Upper lobe of left lung (tissue), 6 donors: ENCODE measurements at regions not wholly inside any gene's neighbourhood (a gene's known extent, or its start where the extent isn't known, plus 50 kb on each side); places are given as distances from the start of the nearest gene placed in this dataset.

Experiments used
- ATAC-seq, 2 donors: fragments of 200-7000 bp; cut with Tn5 transposase; one replicate each; pipeline ENCODE4 v1.9.1; 2022; ENCODE audit warnings: mild to moderate bottlenecking in 2 of 2, moderate library complexity in 2 of 2; ENCODE audit not compliant: low FRiP score in 2 of 2
- DNase-seq, 2 donors: peaks; one replicate each; pipeline ENCODE4 v3.0.0-alpha.2; 2019 to 2020
- H3K27ac ChIP-seq, 4 donors: fragments of 200-600 bp; sonication (generic); one replicate each; pipeline ENCODE4 v1.5.1; 2016 to 2019
- H3K27me3 ChIP-seq, 4 donors: fragments of 200-600 bp; sonication (generic); one replicate each; pipeline ENCODE4 v1.5.1; 2017 to 2019
- H3K36me3 ChIP-seq, 4 donors: fragments of 200-600 bp; sonication (generic); one replicate each; pipeline ENCODE4 v1.5.1; 2016 to 2019
- H3K4me1 ChIP-seq, 4 donors: fragments of 200-600 bp; sonication (generic); one replicate each; pipeline ENCODE4 v1.5.1; 2018 to 2019
- H3K4me3 ChIP-seq, 4 donors: fragments of 200-600 bp; sonication (generic); one replicate each; pipeline ENCODE4 v1.5.1; 2017 to 2019; ENCODE audit warnings: mild to moderate bottlenecking in 2 of 4, moderate library complexity in 1 of 4
- H3K9me3 ChIP-seq, 4 donors: fragments of 200-600 bp; sonication (generic); one replicate each; pipeline ENCODE4 v1.5.1; 2018 to 2019
- EP300 ChIP-seq, 4 donors: sonication (generic); formaldehyde crosslinking; IDR thresholded peaks; one replicate each; pipeline ENCODE4 v1.5.1; 2017; ENCODE audit warnings: antibody characterized with exemption in 4 of 4, control low read depth in 2 of 4
- POLR2A ChIP-seq, 4 donors: fragments of 450-650 bp; IDR thresholded peaks; one replicate each; pipeline ENCODE4 v1.5.1; 2016 to 2017; ENCODE audit warnings: antibody characterized with exemption in 4 of 4, mild to moderate bottlenecking in 2 of 4
- POLR2AphosphoS5 ChIP-seq, 2 donors: sonication (generic); formaldehyde crosslinking; IDR thresholded peaks; one replicate each; pipeline ENCODE4 v1.5.1; 2017; ENCODE audit warnings: antibody characterized with exemption in 2 of 2
- WGBS, 2 donors: methylation state at CpG; one replicate each; pipeline ENCODE4 v1.1.5; 2017 to 2018; 5-methylcytosine and 5-hydroxymethylcytosine counted together
- TF ChIP-seq, protein P1 (sequence below), 6 experiments: fragments of 450-650 bp in 4 of 6; fragments of 200-600 bp in 2 of 6; sonication (generic) in 2 of 6; IDR thresholded peaks; one replicate each; pipeline ENCODE4 v1.5.1; 2016 to 2019; ENCODE audit warnings: antibody characterized with exemption in 6 of 6
- donor health status: DM: no; HTN: no; CAD: no; lungs with moderate emphysema.
- donor health status: DM: no; HTN: yes; CAD: no; lungs with severe emphysema.

DNA sequence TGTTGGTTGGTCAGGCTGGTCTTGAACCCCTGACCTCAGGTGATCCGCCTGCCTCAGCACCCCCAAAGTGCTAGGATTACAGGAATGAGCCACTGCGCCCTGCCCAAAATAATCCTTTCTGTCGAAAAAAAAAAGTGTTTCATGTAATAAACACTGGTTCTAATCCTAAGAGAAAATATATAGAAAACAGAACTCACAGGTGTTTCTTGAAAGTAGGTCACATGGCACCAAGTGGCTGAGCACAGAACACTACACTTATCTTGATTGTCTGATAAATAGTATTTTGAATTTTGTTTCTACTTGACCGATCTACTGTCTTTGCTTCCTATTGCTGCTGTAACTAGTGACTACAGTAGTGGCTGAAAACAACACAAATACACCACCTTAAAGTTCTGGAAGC is 87.6 kb upstream of the SOD1 start:
- 80 to 87% methylated on average over 4 of the region's 4 CpGs for WGBS, 2 donors
- H3K4me3 ChIP-seq = no peak overlapping the region

DNA sequence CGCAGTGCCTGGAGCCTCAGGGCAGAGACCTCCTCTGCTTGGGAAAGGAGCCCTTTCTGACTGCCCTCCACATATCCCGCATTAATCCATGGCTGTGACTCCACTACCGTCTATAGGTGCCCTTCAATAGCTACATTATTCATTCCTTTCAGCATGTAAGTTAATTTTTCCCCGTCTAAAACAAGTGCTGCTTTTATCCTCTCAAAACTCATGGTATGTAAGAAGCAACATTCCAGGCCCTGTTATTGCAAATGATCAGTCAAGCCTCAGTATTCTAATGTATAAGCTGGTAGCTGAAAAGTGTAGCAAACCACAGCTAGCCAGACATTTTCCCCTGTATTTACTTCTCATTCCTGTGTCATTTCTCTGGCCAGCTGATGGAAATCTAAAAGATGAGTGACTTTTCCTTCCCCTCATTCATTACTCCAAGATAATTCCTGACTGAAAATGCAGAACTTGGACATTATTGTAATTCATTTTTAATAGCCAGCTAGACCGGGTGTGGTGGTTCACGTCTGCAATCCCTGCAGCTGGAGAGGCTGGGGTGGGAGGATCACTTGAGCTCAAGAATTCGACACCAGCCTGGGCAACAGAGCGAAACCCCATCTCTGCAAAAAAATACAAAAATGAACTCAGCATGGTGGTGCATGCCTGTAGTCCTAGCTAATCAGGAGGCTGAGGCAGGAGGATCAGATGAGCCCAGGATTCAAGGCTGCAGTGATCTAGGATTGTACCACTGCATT is 88.5 kb upstream of the SOD1 start:
- Histone ChIP-seq H3K4me1 (no peaks in the 10 kb centered on the region), H3K9me3 (peaks cover 0 to 3% (median 0%) of the 10 kb centered on the region in 4 donors), H3K4me3 (no peak overlapping the region), H3K36me3 (no peaks in the 10 kb centered on the region), H3K27ac (no peak overlapping the region), H3K27me3 (no peaks in the 10 kb centered on the region)
- TF ChIP-seq POLR2A (IDR thresholded peaks at IDR 0.05) (no peak), EP300 (IDR thresholded peaks at IDR 0.05) (no peak), POLR2AphosphoS5 (IDR thresholded peaks at IDR 0.05) (no peak)
- TF ChIP-seq, protein P1, sequence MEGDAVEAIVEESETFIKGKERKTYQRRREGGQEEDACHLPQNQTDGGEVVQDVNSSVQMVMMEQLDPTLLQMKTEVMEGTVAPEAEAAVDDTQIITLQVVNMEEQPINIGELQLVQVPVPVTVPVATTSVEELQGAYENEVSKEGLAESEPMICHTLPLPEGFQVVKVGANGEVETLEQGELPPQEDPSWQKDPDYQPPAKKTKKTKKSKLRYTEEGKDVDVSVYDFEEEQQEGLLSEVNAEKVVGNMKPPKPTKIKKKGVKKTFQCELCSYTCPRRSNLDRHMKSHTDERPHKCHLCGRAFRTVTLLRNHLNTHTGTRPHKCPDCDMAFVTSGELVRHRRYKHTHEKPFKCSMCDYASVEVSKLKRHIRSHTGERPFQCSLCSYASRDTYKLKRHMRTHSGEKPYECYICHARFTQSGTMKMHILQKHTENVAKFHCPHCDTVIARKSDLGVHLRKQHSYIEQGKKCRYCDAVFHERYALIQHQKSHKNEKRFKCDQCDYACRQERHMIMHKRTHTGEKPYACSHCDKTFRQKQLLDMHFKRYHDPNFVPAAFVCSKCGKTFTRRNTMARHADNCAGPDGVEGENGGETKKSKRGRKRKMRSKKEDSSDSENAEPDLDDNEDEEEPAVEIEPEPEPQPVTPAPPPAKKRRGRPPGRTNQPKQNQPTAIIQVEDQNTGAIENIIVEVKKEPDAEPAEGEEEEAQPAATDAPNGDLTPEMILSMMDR (IDR thresholded peaks at IDR 0.05) = no peak
- 67 to 71% methylated on average over 8 of the region's 8 CpGs for WGBS, 2 donors
- DNase-seq = no peak
- no peak for ATAC-seq

More for the DNA sequence above, 87.6 kb upstream of the SOD1 start:
- H3K4me1 ChIP-seq = no peaks in the 10 kb centered on the region
- peaks cover 0 to 3% (median 0%) of the 10 kb centered on the region in 4 donors for H3K9me3 ChIP-seq
- DNase-seq (no peak), ATAC-seq (no peak)
- no peaks in the 10 kb centered on the region for H3K27me3 ChIP-seq
- TF ChIP-seq POLR2A (IDR thresholded peaks at IDR 0.05) (no peak), EP300 (IDR thresholded peaks at IDR 0.05) (no peak), POLR2AphosphoS5 (IDR thresholded peaks at IDR 0.05) (no peak)
- TF ChIP-seq, protein P1 (IDR thresholded peaks at IDR 0.05) = no peak
- no peaks in the 10 kb centered on the region for H3K36me3 ChIP-seq
- H3K27ac ChIP-seq = no peak overlapping the region

DNA sequence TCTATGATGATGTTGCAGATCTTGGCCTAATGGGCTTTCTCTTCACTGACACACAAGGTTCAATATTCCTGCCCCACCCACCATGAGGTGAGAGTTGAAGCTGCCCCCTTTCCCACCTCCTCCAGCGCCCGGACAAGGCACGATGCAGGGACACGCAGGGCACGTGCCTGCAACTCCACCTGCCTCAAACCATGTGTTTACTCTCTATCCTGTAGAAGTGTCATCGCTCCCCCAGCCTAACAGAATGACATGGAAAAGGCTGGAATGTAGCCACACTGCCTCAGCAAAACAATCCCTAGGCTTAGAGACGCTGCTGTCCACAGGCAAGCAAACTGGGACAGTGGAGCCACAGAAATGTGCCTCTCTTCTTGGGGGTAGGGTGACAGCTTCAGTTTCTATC is 92.9 kb upstream of the SOD1 start:
- H3K4me1 ChIP-seq = no peaks in the 10 kb centered on the region
- no peak overlapping the region for H3K4me3 ChIP-seq
- TF ChIP-seq EP300 (IDR thresholded peaks at IDR 0.05) = no peak
- no peak for TF ChIP-seq POLR2A (IDR thresholded peaks at IDR 0.05)
- no peak overlapping the region for H3K27ac ChIP-seq
- H3K27me3 ChIP-seq = no peaks in the 10 kb centered on the region
- H3K36me3 ChIP-seq = no peaks in the 10 kb centered on the region
- ATAC-seq (no peak), DNase-seq (no peak)
- WGBS, 2 donors = 85% methylated on average over 7 of the region's 7 CpGs
- no peaks in the 10 kb centered on the region for H3K9me3 ChIP-seq

DNA sequence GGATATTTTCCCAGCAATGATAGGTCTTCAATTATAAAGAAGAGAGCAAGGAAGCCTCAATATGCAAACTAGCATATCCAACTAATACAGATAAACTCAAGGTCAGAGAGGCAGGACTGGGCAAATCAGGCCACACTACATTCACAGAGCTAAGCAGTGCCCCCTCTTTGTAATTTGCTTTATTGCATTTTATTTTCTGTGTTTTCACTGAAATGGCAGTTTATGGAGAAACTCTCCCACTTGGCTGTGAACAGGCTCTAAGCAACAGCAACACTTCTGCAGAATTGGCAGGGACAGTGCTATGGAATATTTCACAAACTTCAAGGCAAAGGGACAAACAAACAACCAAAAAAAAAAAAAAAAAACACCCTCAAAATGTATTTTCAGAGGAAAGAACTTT is 93.4 kb upstream of the SOD1 start:
- ATAC-seq (no peak), DNase-seq (no peak)
- TF ChIP-seq EP300 (IDR thresholded peaks at IDR 0.05) = no peak
- TF ChIP-seq POLR2A (IDR thresholded peaks at IDR 0.05) = no peak
- no peaks in the 10 kb centered on the region for H3K27me3 ChIP-seq
- H3K4me3 ChIP-seq = no peak overlapping the region
- no peaks in the 10 kb centered on the region for H3K36me3 ChIP-seq
- H3K27ac ChIP-seq = no peak overlapping the region
- no peaks in the 10 kb centered on the region for H3K4me1 ChIP-seq
- H3K9me3 ChIP-seq = no peaks in the 10 kb centered on the region

DNA sequence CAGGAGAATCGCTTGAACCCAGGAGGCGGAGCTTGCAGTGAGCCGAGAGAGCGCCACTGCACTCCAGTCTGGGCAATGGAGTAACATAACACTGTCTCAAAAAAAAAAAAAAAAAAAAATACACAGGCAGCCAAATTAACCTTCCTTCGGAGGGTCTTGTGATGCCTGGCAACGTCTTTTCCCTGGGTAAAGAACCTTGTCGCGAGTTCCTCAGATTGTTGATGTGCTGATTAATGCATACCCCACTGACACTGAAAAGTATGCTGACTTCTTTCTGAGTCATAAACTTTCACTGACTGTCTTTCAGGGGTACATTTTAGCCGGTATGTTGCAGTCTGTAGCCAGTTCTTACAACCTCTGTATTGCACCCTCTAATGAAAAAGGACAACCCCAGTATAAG is 95.1 kb upstream of the SOD1 start:
- ATAC-seq (no peak), DNase-seq (no peak)
- Histone ChIP-seq H3K27ac (no peak overlapping the region), H3K27me3 (peaks cover 0 to 6% (median 1%) of the 10 kb centered on the region in 4 donors), H3K36me3 (no peaks in the 10 kb centered on the region), H3K4me1 (peaks cover 4 to 7% (median 5%) of the 10 kb centered on the region in 4 donors), H3K4me3 (no peak overlapping the region), H3K9me3 (no peaks in the 10 kb centered on the region)
- WGBS, 2 donors = 75 to 88% methylated on average over 9 of the region's 9 CpGs
- TF ChIP-seq, protein P1 (IDR thresholded peaks at IDR 0.05) = no peak
- TF ChIP-seq POLR2AphosphoS5 (IDR thresholded peaks at IDR 0.05) (no peak), POLR2A (IDR thresholded peaks at IDR 0.05) (no peak), EP300 (IDR thresholded peaks at IDR 0.05) (no peak)

DNA sequence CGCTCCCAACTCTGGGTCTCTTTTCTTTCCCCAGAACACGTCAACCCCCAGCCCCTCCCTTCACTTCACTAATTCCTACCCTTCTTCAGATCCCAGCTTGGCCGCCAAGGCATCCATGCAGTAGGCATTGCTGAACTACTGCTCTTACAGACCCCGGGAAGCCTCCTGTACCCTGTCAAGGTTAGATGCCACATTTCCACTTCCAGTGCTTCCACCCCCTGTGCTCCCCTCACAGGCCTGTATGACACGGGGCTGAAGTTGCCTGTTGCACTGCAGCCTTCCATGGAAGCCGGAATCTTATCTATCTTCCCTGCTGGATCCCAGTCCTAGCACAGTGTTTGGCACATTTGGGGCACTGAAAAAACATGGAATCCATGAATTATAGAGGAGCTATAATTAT is 99.0 kb upstream of the SOD1 start:
- no peak for ATAC-seq
- H3K27ac ChIP-seq = no peak overlapping the region
- no peak overlapping the region for H3K4me3 ChIP-seq
- H3K9me3 ChIP-seq = no peaks in the 10 kb centered on the region
- WGBS, 2 donors = 84 to 95% methylated on average over 5 to 6 of the region's 6 CpGs
- H3K4me1 ChIP-seq = peaks cover 22 to 29% (median 25%) of the 10 kb centered on the region in 4 donors
- no peak for TF ChIP-seq EP300 (IDR thresholded peaks at IDR 0.05)
- no peak for TF ChIP-seq POLR2A (IDR thresholded peaks at IDR 0.05)
- TF ChIP-seq POLR2AphosphoS5 (IDR thresholded peaks at IDR 0.05) = no peak
- TF ChIP-seq, protein P1 (IDR thresholded peaks at IDR 0.05) = no peak
- H3K27me3 ChIP-seq = peaks cover 0 to 25% (median 21%) of the 10 kb centered on the region in 4 donors
- no peak for DNase-seq
- no peaks in the 10 kb centered on the region for H3K36me3 ChIP-seq
